ENCODE measurements at regions not wholly inside any gene's neighbourhood (a gene's known extent, or its start where the extent isn't known, plus 50 kb on each side); places are given as distances from the start of the nearest gene placed in this dataset.

- TF ChIP-seq SIN3B (IDR thresholded peaks at IDR 0.05; ENCODE audit: low read depth) (no peak), ZNF140 (CRISPR knock-in tag; IDR thresholded peaks at IDR 0.05) (no peak), MAFK (IDR thresholded peaks at IDR 0.05; ENCODE audit: low read length) (peak; percentile 42; the same call in 1 of the 2 replicates), EP400 (IDR thresholded peaks at IDR 0.05) (no peak), SMC3 (conservative IDR thresholded peaks at IDR 0.05; ENCODE audit: insufficient read depth, low read depth, low read length) (no peak), CHCHD3 (CRISPR knock-in tag; IDR thresholded peaks at IDR 0.05) (no peak), ZNF699 (CRISPR knock-in tag; IDR thresholded peaks at IDR 0.05; ENCODE audit: insufficient replicate concordance) (no peak), E2F8 (IDR thresholded peaks at IDR 0.05; ENCODE audit: low read depth, partially characterized antibody) (no peak), SNIP1 (IDR thresholded peaks at IDR 0.05; ENCODE audit: low read depth) (no peak), TFAM (CRISPR knock-in tag; conservative IDR thresholded peaks at IDR 0.05) (no peak)
Measured at GRCh38 chr5:68708156-68708841, 385.5 kb upstream of the SLC30A5 start (continued).

Measured in K562 (cell line).